Iris pigment epithelial cell (primary cell): ENCODE measurements at regions not wholly inside any gene's neighbourhood (a gene's known extent, or its start where the extent isn't known, plus 50 kb on each side); places are given as distances from the start of the nearest gene placed in this dataset.
"Not testable (repeated sequence)": the region's sequence is repeated elsewhere in the genome, so short reads cannot be mapped to it uniquely, and the experiment has no call there.

ENCODE experiments used
- DNase-seq: peaks from one replicate; pipeline ENCODE4 v3.0.0-alpha.2; 2011; ENCODE audit warnings: low read depth

DNA sequence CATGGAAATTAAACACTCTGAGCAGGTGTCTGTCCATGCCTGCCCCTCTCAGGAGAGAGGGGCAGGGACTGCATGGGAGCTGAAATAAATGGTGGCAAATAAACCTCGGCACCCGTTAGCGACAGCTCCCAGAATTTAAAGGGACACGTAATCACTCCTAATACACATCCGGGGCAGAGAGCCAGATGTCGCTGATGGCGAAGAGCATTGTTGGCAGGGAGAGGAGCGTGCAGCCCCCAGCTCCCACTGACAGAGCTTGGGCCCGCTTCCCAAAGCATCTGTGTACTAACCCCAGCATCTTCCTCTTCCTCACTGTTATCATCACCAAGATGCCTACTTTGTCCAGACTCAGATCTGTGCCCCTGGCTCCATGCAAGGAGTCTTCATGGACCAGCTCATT, 85.8 kb downstream of the IRX5 start:
- no peak for DNase-seq

DNA sequence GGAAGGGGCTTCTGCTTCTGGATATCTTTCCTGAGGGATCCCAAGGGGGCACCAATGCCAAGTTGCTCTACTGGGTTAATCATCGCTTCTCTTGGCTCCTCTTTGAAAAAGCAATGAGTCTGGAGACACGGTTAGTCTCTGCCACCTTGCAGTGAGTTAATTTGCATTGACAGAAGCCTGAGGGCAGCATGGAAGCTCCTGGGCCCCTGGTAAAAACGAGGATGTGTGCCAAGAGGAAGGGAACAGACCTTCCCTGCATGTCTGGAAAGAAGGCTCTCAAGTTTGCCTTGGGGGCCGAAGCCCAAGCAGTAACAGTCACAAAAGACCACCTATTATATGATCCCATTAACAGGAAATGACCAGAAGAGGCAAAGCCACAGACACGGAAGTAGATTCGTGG, 86.7 kb downstream of the IRX5 start:
- no peak for DNase-seq

DNA sequence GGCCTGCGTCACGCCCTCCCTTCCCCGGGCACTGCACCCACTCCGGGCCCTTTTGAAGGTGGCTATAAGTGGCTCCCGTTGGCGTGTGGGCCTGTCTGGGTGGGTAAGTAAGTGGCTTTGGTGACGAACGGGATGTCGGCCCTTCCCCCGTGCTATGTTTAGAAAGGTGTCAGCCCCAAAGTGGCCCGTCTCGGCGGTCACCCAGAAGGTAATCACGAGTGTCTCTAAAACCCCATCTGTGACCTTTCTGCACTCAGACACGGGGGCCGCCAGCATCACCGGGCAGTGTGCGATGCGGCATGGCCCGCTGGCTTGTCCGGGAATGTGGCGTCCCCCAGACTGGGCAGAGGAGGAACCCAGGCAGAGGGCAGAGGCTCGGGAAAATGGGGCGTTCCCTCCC, 88.2 kb downstream of the IRX5 start:
- DNase-seq, result no peak

DNA sequence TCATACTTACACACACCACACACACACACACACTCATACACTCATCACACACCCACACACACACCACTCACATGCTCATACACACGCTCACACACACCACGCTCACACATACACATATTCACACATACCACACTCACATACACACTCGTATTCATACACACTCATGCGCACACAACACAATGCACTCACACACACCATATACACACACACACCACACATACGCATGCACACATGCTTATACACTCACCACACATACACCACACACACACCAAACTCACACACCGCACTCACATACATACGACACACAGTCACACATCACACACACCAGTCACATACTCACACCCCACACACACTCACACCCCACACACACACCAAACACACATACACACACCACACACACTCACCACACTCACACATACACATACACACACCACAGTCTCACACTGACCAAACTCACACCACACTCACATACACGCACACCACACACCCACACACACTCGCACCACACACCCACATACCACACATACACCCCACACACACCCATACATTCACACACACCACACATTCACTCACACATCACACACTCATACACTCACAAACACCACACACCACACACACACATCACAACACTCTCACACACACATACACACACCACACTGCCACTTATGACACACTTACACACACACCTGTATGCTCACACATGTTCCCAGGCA, 88.9 kb downstream of the IRX5 start:
- DNase-seq, result no peak

DNA sequence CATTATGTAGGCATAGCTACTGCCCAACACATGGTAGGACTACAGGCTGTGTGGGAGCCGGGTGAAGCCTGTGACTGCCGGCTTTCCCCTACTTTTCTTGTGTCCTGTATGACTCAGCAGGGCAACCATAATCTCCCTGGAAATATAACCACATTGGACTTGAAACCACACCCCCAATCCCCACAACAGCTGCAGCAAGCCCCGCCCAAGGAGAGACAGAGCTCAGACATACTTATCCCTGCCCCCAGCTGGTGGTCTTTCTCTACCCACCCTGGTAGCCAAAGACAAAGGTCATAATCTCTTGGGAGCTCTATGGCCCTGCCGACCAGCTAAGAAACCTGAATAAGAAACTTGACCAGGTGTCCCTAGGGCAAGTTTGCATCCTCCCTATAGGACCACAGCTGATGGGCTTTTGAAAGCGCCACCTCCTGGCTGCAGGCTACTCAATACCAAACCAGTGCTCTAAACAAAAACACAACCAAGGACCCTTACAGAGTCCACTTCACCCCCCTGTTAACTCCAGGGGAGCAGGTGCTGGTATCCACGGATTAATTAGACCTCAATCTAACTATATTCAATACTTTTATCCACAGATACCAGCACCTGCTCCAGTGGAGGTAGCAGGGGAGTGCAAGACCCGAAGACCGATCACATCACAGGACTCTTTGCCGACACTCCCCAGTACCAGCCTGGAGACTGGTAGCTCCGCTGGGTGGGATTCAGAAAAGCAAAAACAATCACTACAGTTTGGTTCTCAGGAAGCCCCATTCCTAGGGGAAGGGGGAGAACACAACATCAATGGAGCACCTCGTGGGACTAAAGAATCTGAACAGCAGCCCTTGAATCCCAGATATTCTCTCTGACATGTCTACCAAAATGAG, 91.2 kb downstream of the IRX5 start:
- DNase-seq, result peak; percentile 50

DNA sequence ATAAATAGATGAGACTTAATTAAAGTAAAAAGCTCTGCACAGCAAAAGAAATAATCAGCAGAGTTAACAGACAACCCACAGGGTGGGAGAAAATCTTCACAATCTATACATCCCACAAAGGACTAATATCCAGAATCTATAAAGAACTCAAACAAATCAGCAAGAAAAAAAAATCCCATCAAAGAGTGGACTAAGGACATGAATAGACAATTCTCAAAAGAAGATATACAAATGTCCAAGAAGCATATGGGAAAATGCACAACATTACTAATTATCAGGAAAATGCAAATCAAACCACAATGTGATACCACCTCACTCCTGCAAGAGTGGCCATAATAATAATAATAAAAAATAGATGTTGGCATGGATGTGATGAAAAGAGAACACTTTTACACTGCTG, 96.6 kb downstream of the IRX5 start:
- not testable (repeated sequence) for DNase-seq

DNA sequence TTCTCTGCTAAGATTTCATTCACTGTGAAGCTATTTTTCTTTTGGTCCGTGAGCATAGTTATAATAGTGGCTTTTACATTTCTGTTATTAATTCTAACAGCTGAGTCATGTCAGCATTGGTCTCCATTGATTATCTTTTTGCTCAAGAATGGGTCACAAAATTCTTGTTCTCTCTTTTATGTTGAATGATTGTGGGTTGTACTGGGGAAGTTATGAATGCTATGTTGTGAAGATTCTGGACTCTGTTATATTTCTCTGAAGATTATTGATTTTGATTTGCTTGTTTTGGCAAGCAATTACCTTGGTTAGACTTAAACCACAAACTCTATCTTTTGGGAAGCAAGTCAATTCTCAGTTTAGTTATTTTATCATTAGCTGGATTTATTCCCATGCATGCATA, 98.8 kb downstream of the IRX5 start:
- no peak for DNase-seq

DNA sequence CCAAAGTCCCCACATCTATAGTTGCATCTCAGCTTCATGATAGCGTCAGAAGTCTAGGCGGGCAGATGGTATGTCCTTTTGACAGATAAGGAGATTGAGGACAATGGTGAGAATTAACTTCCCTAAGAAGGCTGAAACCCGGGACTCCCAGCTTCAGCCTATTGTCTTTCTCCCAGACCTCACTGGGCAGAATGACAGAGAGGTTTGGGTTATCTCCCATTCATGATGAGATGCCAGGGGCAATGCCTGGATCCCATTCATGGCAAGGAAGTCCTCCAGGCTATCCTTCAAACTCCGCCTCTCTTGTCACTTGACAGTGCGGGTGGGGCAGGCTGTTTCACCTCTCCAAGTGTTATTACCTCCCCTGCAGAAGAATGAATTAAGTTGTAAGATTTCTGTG, 100.3 kb downstream of the IRX5 start:
- DNase-seq, result no peak

DNA sequence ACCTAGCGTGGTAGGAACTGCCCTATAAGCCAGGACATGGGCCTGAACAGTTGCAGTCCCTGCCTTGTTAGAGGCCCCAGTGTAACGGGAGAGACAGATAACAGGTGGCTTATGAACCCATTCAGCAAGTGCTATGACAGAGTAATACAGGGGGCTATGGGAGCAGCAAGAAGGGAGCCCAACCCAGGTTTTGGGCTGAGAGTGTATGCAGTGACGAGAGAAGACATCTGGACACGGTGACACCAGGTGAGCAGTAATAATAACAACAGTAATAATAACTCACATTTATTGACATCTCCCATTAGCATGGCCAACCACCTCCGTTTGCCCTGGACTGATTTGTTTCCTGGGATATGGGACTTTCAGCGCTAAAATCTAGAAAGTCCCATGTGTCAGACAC, 100.8 kb downstream of the IRX5 start:
- DNase-seq, result no peak

DNA sequence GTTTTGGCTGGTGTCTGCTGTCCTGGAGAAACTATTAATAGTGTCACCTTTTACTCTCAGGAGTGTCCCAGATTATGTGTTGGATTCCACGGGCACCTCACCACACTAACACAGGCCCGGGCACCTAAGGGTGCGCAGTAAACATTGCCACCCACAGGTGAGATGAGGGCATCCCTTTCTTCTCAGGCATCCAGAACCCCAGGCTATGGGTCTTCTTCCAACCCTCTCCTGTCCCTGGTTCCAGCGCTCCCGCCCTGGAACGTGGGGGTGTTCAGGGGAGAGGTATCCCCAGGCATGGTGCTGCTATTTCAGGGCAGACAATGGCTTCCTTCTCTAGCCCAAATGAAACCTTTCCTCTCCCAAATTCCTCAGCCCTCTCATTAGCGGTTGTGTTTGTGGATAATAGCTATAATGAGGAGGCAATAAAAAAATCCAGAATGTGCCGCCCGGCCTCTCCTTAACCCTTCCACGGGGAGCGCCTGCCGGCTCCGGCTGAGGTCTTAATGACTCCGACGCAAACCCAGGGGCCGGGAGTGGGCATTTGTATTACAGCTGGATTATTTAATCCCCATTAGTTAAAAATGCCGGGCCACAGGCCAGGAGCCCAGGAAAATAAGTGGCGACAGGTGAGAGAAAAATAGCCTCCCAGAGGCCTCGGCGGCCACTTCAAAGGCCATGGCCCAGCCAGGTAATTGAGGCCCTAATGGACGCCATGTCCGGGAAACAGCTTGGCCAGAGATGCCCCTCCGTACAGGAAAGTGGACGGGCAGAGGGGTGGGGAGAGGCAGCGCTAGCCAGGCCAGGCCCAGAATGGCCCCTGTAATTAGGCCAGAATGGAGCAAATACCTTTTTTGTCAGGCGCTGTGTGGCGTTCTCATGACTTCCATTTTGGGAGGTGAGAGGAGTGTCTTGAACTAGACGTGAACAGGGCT, 102.8 kb downstream of the IRX5 start:
- no peak for DNase-seq

DNA sequence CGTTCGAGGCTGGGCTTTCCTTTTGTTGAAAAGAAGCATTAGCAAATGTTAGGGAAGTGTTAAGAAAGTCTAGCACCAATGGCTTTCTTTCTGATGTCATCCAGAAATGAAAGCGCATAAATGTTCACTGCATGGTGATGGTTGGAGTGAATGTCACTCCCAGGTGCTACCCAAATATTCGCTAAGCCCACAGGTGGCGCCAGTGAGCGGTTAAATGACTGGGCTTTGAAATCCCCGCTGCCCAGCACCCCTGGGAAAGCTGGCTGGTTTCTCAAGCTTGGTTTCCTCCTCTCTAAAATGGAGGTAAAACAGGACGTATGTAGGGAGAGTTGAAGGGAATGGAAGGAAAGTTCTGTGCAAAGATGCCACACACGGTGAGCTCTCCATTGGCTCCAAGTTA, 104.4 kb downstream of the IRX5 start:
- DNase-seq, result no peak

DNA sequence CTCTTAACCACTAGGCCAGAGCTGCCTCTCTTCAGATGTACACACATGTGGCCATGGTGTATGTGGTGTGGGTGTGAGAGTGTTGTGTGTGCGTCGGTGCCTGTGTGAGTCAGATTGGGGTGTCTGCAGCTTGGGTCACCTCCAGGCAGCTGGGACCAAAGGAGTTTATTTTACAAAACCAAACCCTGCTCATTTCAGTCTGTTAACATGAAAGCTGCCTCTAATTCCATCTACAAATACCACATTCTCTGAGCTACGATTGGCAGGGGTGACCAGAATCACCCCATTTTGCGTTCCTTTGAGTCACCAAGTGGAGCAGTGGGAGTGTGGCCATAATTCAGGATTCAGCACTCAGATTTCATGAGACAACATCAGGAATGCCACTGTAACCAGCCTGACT, 105.3 kb downstream of the IRX5 start:
- DNase-seq, result no peak

DNA sequence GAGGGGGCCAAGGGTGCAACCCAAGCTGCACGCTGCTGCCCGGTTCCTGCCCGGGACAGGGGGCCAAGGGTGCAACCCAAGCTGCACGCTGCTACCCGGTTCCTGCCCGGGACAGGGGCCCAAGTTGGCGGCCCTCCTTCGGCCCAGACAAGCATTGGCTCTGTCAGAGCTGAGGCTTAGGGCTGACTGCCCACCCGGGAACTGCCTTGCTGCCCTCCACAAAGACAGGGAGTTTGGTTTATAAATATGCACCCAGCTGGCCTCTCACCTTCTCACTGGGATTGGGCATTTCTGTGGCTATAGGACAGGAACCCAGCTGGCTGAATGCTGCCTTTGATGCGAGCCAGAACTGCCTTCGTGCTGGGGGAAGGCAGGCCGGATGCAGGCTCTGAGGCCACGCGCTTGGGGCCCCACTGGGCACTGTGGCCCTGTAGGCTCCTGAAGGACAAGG, 105.7 kb downstream of the IRX5 start:
- no peak for DNase-seq

DNA sequence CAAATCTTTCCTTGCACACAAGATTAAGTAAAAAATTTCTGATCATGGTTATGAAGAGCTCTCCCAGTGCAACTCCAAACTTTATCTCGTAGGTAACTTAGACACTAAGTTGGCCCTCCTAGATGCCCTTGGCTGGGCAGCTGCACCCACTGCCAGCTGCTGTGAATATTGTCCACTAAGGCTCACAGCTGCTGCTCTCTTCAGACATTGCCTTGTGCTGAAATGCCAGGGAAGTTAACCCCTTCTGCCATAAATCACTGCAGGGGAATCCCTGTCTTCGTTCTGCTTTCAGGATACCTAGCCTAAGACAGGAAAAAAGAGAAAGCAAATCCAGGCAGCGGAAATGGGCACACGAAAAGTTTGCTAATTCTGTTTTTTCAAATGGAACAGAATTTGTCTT, 106.4 kb downstream of the IRX5 start:
- DNase-seq, result no peak

DNA sequence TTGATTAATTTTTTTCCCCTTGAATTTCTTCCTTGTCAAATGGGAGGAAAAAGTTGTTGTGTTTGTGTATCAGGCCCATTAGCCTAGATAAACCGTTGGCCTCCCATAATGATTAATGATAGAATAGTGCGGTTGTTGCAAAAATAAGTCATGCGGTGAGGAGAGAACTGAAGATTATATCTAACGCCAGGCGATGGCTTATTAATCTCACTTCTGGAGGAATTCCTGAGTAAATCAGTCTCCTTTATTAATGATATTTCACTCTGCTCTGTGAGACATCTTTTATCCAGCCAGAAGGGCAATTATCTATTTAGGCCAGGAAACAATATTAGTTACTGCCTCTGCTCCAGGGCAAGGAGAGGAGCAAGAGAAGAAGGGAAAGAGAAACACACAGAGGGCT, 107.3 kb downstream of the IRX5 start:
- no peak for DNase-seq

DNA sequence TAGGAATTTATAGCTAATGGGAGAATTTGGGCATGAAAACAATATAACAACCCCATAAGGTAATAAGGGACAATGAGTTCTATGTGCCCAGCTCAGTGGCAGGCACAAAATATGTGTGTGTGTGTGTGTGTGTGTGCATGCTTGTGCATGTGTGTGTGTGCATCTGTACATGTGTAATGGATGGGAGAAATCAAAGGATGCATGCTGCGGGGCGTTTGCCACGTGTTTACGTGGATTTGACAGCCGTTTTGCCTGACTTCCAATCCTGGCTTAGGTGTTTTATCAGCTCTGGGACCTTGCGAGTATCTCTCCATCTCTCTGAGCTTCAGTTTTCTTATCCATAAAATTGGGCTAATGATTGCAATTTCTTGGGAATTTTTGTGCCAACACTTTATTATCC, 108.4 kb downstream of the IRX5 start:
- DNase-seq, result no peak

DNA sequence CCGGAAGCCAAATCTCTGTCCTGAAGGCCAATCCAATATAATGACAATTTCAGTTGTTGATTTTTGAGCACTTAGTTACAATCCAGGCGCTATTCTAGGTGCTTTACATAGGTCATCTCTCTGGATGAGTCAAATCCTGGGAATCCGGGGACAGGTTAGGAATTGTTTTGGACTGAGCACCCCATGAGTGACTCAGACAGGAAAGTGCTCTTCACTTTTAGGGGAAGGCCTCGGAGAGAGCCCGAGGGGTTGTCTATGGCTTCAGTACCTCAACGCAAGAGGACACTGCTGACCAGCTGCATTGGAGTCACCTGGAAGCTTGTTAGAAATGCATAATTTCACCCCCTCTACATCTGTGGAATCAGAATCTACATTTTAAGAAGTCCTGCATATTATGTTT, 108.8 kb downstream of the IRX5 start:
- no peak for DNase-seq

DNA sequence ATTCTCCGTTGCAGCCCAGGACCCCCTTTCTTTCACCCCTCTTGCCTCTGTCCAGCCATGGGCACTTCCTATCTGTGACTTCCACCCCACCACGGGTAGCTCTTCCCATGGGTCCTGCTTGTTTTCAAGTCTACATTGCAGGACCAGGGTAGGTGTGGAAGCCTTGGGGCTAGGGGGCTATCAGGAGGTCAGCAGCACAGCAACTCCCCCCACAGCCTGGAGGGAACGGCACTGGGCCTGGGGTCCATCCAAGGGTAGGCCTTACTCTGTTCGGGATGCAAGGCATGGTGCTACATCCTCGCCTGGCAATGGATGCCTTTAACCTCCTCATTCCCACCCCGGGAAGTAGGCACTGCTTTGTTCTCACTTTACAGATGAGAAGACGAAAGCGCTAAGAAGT, 109.3 kb downstream of the IRX5 start:
- no peak for DNase-seq

DNA sequence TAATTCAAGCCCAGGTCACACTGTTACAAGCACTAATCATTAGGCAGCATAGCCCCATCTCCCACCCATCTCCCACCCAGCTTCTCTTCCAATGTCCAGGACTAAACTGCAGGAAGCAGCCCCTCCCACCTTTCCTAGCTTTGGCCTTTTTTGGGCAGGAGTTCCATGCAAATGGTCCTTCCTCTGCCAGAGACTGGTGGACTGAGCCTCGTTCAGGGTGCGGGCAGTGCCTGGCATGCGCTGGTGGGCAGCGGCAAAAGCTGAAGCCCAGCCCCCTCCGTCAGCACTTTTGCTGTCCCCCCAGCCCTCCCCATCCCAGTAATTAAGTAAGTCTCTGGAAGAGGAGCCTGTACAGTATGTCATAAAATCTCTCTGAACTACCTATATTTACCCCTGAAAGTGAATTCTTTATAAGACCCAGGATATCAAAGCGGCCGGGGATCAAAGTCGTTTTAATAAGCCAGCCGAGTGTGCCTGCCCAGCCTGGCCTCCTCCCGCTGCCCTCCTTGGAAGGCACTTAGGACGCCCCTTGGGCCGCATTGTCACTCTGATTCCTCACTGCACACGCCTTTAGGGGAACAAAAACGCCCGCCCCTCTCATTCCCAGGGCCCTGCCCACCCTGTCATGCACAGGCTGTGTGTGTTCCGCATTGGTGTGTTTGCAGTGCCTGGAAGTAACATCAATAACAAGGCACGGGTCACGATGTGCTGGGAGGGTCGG, 109.9 kb downstream of the IRX5 start:
- DNase-seq, result no peak

DNA sequence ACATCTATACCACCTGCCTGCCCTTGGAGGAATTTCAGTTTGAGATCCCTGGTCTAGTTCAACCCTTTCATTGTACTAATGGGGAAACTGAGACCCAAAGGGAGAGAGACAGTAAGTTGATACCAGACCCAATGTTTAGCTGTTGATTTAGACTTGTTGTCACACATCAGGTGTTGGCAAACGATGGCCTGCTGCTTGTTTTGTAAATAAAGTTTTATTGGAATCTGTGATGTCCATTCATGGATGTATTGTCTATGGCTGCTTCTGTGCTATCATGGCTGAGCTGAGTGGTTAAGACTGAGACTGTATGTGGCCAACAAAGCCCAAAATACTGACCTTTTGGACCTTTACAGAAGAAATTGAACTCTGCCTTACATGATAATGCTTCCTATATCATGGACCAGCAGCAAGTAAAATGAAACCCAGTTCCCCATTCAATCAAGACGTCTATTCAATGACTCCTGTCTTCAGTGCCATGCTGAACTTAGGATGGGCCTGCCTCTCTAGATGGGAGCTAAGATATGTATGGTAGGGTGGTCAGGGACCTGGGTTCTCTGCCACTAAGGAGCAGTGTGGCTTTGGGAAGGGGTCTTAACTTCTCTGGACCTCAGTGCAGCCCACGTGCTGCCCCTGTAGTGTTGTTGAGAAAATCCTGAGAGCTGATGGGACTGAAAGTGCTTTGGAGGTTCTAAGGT, 111.0 kb downstream of the IRX5 start:
- DNase-seq, result no peak
